ENCODE measurements at regions not wholly inside any gene's neighbourhood (a gene's known extent, or its start where the extent isn't known, plus 50 kb on each side); places are given as distances from the start of the nearest gene placed in this dataset.

- TF ChIP-seq PKNOX1 (IDR thresholded peaks at IDR 0.05) (no peak), FOXA1 (IDR thresholded peaks at IDR 0.05) (no peak), ZNF384 (IDR thresholded peaks at IDR 0.05) (no peak), BHLHE40 (IDR thresholded peaks at IDR 0.05; ENCODE audit: borderline replicate concordance) (no peak), SP1 (IDR thresholded peaks at IDR 0.05) (no peak), FOXM1 (IDR thresholded peaks at IDR 0.05; ENCODE audit: borderline replicate concordance) (no peak), ELF4 (IDR thresholded peaks at IDR 0.05) (no peak), CTBP1 (IDR thresholded peaks at IDR 0.05; ENCODE audit: borderline replicate concordance) (no peak), LEF1 (IDR thresholded peaks at IDR 0.05; ENCODE audit: borderline replicate concordance) (no peak)
Measured at GRCh38 chr9:124187311-124187710, 70.4 kb upstream of the NEK6 start.

Data from HEK293T (cell line).